IMR-90 (cell line): ENCODE measurements at regions not wholly inside any gene's neighbourhood (a gene's known extent, or its start where the extent isn't known, plus 50 kb on each side); places are given as distances from the start of the nearest gene placed in this dataset.

Experiments
- ATAC-seq: fragments of 200-7000 bp; cut with Tn5 transposase; 2 replicates; pipeline ENCODE4 v1.9.1; 2020; ENCODE audit warnings: low read depth, mild to moderate bottlenecking, moderate library complexity
- BruUV-seq: library from RNA; stranded (reverse); fragments of 400-500 nt; replicated peaks from 2 replicates; lab custom pipeline; 2021; lab: Mats Ljungman, UMichigan
- CTCF ChIA-PET: fragments of 300-600 bp; formaldehyde crosslinking; extraction: SDS; loops from one replicate; lab custom pipeline; 2021; ENCODE audit warnings: antibody characterized with exemption; lab: Yijun Ruan, JAX
- POLR2A ChIA-PET: fragments of 300-600 bp; sonication (Branson Sonifier 250); formaldehyde crosslinking; loops from one replicate; lab custom pipeline; 2022; ENCODE audit warnings: antibody characterized with exemption; ENCODE audit not compliant: unreplicated experiment; lab: Charles Lee
- DNase-seq: peaks from one replicate; pipeline ENCODE4 v3.0.0; 2013
- H2AFZ ChIP-seq: replicated peaks from 2 replicates; pipeline ENCODE3; 2013; ENCODE audit warnings: low read length, mild to moderate bottlenecking; ENCODE audit not compliant: poor library complexity
- H2AK5ac ChIP-seq: 2 replicates; pipeline ENCODE4 v1.6.1; 2013; ENCODE audit warnings: low read depth, low read length, inconsistent platforms
- H2AK9ac ChIP-seq: replicated peaks from 2 replicates; pipeline ENCODE3; 2013; ENCODE audit warnings: mild to moderate bottlenecking, low read depth, low read length, moderate library complexity; ENCODE audit not compliant: poor library complexity
- H2BK120ac ChIP-seq: 2 replicates; pipeline ENCODE4 v1.6.1; 2013; ENCODE audit warnings: low read depth, low read length, inconsistent platforms
- H2BK15ac ChIP-seq: 3 replicates; pipeline ENCODE4 v1.6.1; 2013; ENCODE audit warnings: low read depth, low read length, inconsistent platforms
- H2BK20ac ChIP-seq: 2 replicates; pipeline ENCODE4 v1.6.1; 2013; ENCODE audit warnings: low read depth, mild to moderate bottlenecking, inconsistent platforms, low read length, moderate library complexity
- H2BK5ac ChIP-seq: 2 replicates; pipeline ENCODE4 v1.6.1; 2013; ENCODE audit warnings: mild to moderate bottlenecking, low read depth, low read length, inconsistent platforms; ENCODE audit not compliant: poor library complexity, severe bottlenecking
- H3K14ac ChIP-seq: replicated peaks from 2 replicates; pipeline ENCODE4 v1.6.1; 2013; ENCODE audit warnings: low read depth, low read length, inconsistent platforms
- H3K18ac ChIP-seq: 2 replicates; pipeline ENCODE4 v1.6.1; 2013; ENCODE audit warnings: low read depth, low read length, control low read depth
- H3K23ac ChIP-seq: 2 replicates; pipeline ENCODE4 v1.6.1; 2013; ENCODE audit warnings: low read depth, low read length, inconsistent platforms
- H3K27ac ChIP-seq: 2 replicates; pipeline ENCODE4 v1.5.1; 2013; ENCODE audit warnings: mild to moderate bottlenecking, control low read depth, low read length; ENCODE audit not compliant: insufficient read depth
- H3K27me3 ChIP-seq: 2 replicates; pipeline ENCODE4 v1.6.1; 2013; ENCODE audit warnings: low read length; ENCODE audit not compliant: control insufficient read depth, insufficient read depth
- H3K36me3 ChIP-seq: 2 replicates; pipeline ENCODE4 v1.6.1; 2013; ENCODE audit warnings: low read length, mixed read lengths; ENCODE audit not compliant: control insufficient read depth, insufficient read depth
- H3K4ac ChIP-seq: 2 replicates; pipeline ENCODE4 v1.6.1; 2013; ENCODE audit warnings: low read depth, low read length, inconsistent platforms
- H3K4me1 ChIP-seq: 2 replicates; pipeline ENCODE4 v1.6.1; 2013; ENCODE audit warnings: low read length, mixed read lengths; ENCODE audit not compliant: control insufficient read depth, insufficient read depth
- H3K4me2 ChIP-seq: 2 replicates; pipeline ENCODE4 v1.6.1; 2013; ENCODE audit warnings: low read depth, mild to moderate bottlenecking, control low read depth, low read length, moderate library complexity
- H3K4me3 ChIP-seq: 2 replicates; pipeline ENCODE4 v1.5.1; 2013; ENCODE audit warnings: low read depth, mild to moderate bottlenecking, control low read depth, low read length, moderate library complexity; ENCODE audit not compliant: insufficient read depth
- H3K56ac ChIP-seq: 2 replicates; pipeline ENCODE4 v1.6.1; 2013; ENCODE audit warnings: low read length, inconsistent platforms; ENCODE audit not compliant: insufficient read depth; ENCODE audit errors: extremely low read depth
- H3K79me1 ChIP-seq, 2 experiments: 2 replicates each; pipeline ENCODE4 v1.6.1; 2013; ENCODE audit warnings: low read length in 2 of 2, inconsistent platforms in 1 of 2, low read depth in 1 of 2
- H3K9ac ChIP-seq: 2 replicates; pipeline ENCODE4 v1.6.1; 2013; ENCODE audit warnings: low read depth, low read length, control low read depth
- H3K9me1 ChIP-seq: 2 replicates; pipeline ENCODE4 v1.6.1; 2013; ENCODE audit warnings: low read length, inconsistent platforms; ENCODE audit not compliant: insufficient read depth
- H3K9me3 ChIP-seq: 2 replicates; pipeline ENCODE4 v1.6.1; 2013; ENCODE audit warnings: low read length; ENCODE audit not compliant: control insufficient read depth, insufficient read depth
- H4K20me1 ChIP-seq: 2 replicates; pipeline ENCODE4 v1.6.1; 2013; ENCODE audit warnings: low read length, inconsistent platforms; ENCODE audit not compliant: insufficient read depth
- H4K5ac ChIP-seq: 2 replicates; pipeline ENCODE4 v1.6.1; 2013; ENCODE audit warnings: mild to moderate bottlenecking, low read depth, low read length, control low read depth
- H4K8ac ChIP-seq, 2 experiments: 2 replicates each; pipeline ENCODE4 v1.6.1; 2013; ENCODE audit warnings: low read depth in 2 of 2, low read length in 2 of 2, control low read depth in 1 of 2, inconsistent platforms in 1 of 2
- H4K91ac ChIP-seq: 2 replicates; pipeline ENCODE4 v1.6.1; 2013; ENCODE audit warnings: low read depth, low read length, inconsistent platforms; ENCODE audit not compliant: insufficient read depth
- ELK1 ChIP-seq: fragments of 150-350 bp; IDR thresholded peaks from 2 replicates; pipeline ENCODE4 v1.6.1; 2016; ENCODE audit warnings: low read depth, mild to moderate bottlenecking, low read length, moderate library complexity, borderline replicate concordance
- MAZ ChIP-seq: IDR thresholded peaks from 2 replicates; pipeline ENCODE4 v1.6.1; 2012; ENCODE audit warnings: low read depth, mild to moderate bottlenecking, low read length, improper control_type of control experiment, moderate library complexity, borderline replicate concordance
- WGBS, 2 experiments: methylation state at CpG; one replicate each; pipeline versions ENCODE4 v1.1.5 to v1.1.7; 2013; ENCODE audit warnings: missing lambda C conversion rate in 2 of 2; ENCODE audit not compliant: insufficient read length in 1 of 2; ENCODE audit errors: extremely low coverage in 2 of 2; 5-methylcytosine and 5-hydroxymethylcytosine counted together
- dilution Hi-C: fragments of 300-500 bp; cut with HindIII; formaldehyde crosslinking; loops from one replicate; pipeline ENCODE4 v1.14.3; 2018; ENCODE audit warnings: low sequenced_read_pairs; ENCODE audit not compliant: unreplicated experiment
- in situ Hi-C: fragments of 300-500 bp; cut with MboI; formaldehyde crosslinking; loops from 3 replicates; pipeline ENCODE4 v1.14.3; 2019; ENCODE audit warnings: low sequenced_read_pairs, inconsistent platforms, mixed read lengths
- intact Hi-C: fragments of 100-400 bp; cut with micrococcal nuclease; formaldehyde crosslinking; loops from 2 replicates; pipeline ENCODE4 v1.10.0; 2022

- H3K23ac ChIP-seq = no peak overlapping the region
- WGBS, 2 experiments = no CpG with 5 or more reads among the region's 3 CpGs
- ATAC-seq (no peak), DNase-seq (no peak)
- no peak overlapping the region for H3K4ac ChIP-seq
- H3K9ac ChIP-seq = no peak overlapping the region
- no peaks in the 10 kb centered on the region; the same call in 1 of the 2 replicates for H3K9me3 ChIP-seq
- H3K27ac ChIP-seq = no peak overlapping the region
- H2AK9ac ChIP-seq = no peak overlapping the region
- no peak overlapping the region for H4K5ac ChIP-seq
- H3K27me3 ChIP-seq = no peaks in the 10 kb centered on the region
- H3K14ac ChIP-seq = no peak overlapping the region
- H3K79me1 ChIP-seq = no peaks in the 10 kb centered on the region
- no peak overlapping the region for H2BK5ac ChIP-seq
- no peak overlapping the region for H2AK5ac ChIP-seq
- CTCF ChIA-PET = no interaction called here
- intact Hi-C loops = no loop called here
- H3K4me3 ChIP-seq = no peak overlapping the region
- in situ Hi-C loops = no loop called here
- no peak overlapping the region for H3K56ac ChIP-seq
- H3K18ac ChIP-seq = no peak overlapping the region
- no peak overlapping the region for H2AFZ ChIP-seq
- H4K20me1 ChIP-seq = no peaks in the 10 kb centered on the region
- no peak overlapping the region for H4K8ac ChIP-seq
- H2BK120ac ChIP-seq = no peak overlapping the region
- no peak overlapping the region for H2BK20ac ChIP-seq
- no peak overlapping the region for H2BK15ac ChIP-seq
- no peak for TF ChIP-seq MAZ
- no peak for TF ChIP-seq ELK1
- dilution Hi-C loops = no loop called here
- POLR2A ChIA-PET = no interaction called here
- no TSS peak for BruUV-seq
- no peaks in the 10 kb centered on the region for H3K9me1 ChIP-seq
- no peaks in the 10 kb centered on the region for H3K4me1 ChIP-seq
- no peaks in the 10 kb centered on the region for H3K36me3 ChIP-seq
- no peak overlapping the region for H4K91ac ChIP-seq
- no peak overlapping the region for H3K4me2 ChIP-seq
Measured at GRCh38 chr11:38060920-38061319, 1462.9 kb upstream of the RAG2 start.
